GM21619 (cell line): ENCODE measurements at regions not wholly inside any gene's neighbourhood (a gene's known extent, or its start where the extent isn't known, plus 50 kb on each side); places are given as distances from the start of the nearest gene placed in this dataset.

Source experiments
- ATAC-seq: cut with Tn5 transposase; IDR thresholded peaks from one replicate; pipeline ENCODE4 v1.9.1; 2021; ENCODE audit not compliant: unreplicated experiment

GRCh38 chr6:71585472-71585871, 296.9 kb downstream of the OGFRL1 start:
- no peak for ATAC-seq

GRCh38 chr6:71588490-71588889, 297.9 kb upstream of the RIMS1 start:
- no peak for ATAC-seq

DNA sequence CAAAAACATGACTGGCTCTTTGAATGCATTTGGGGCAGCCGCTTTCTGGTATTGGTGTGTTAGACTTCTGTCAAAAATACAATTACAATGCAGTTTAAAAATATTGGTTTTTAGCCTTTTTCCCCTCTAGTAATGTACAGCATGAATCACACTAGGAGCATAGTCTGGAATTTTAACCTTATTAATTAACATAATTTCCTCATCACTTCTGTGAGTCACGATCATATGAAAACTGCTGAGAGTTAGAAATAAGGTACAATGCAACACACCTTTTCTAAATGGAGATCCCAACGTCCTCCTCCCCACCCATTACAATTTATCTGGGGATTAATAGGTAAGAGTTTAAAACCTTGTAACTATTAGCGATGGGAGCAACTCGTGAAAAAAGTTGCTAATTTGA, 297.1 kb upstream of the RIMS1 start:
- no peak for ATAC-seq

DNA sequence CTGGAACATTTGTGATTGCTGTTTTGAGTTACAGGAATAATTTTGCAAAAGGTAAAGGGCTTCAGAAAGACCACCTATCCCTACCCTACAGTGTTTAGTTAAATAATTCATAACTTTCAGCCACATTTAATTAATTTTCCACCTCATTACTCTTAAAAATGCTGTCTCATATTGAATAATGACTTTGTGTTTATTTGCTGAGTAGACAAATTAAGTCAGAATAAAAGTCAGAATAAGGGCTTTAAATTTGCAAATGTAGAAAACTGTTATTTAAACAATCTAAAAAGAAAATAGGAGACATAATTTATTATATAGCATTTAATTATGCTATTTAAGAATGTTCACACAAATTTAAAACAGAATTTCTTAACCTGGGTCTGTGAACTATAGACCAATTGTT, 293.7 kb upstream of the RIMS1 start:
- no peak for ATAC-seq

GRCh38 chr6:71599359-71599758, 287.0 kb upstream of the RIMS1 start:
- ATAC-seq: no peak

DNA sequence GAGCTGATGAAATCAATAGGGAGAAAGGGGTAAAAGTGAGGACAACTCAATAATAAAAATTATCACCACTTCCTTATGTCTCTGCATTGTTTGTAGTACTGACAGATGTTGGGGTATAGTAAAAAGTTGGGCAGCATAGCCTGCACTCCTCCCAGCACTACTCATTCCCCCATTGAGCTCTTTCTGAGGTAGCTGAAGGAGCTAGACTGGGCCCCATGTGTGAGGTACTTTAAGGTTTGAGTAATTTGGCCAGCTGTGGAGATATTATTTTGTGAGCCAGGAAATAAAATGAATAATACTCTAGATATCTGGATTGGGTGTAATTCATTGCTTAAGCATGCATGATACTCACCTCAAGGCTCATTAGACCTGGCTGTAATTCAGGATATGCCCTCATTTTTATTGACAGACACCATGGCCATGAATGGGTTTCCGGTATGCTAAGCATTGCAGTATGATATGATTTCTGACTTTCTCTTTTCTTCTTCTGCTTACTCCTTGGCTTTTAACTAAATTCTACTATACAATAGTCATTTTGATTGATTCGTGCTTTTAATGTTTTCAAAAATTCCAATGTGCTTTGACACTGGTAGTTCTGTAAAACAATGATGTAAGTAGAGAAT, 283.9 kb upstream of the RIMS1 start:
- ATAC-seq: no peak

DNA sequence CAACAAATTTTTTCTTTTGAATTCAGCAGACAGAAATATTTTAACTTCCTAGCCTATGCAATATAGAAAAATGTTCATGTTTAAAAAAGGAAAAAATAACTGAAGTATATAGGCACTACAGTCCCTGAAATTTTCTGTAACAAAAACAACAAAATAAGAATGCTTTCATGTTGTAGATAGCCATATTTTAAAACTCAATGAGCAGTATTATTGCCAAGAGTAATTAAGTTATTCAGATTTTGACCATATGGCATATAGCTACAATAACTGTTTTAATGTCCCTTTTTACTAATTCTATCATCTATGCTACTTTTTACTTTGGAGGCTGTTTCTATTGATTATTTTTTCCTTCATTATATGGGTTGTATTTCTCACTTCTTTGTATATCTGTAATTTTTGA, 283.3 kb upstream of the RIMS1 start:
- ATAC-seq: no peak

- no peak for ATAC-seq
These were observed 277.7 kb upstream of the RIMS1 start for GRCh38 chr6:71608646-71609045.

DNA sequence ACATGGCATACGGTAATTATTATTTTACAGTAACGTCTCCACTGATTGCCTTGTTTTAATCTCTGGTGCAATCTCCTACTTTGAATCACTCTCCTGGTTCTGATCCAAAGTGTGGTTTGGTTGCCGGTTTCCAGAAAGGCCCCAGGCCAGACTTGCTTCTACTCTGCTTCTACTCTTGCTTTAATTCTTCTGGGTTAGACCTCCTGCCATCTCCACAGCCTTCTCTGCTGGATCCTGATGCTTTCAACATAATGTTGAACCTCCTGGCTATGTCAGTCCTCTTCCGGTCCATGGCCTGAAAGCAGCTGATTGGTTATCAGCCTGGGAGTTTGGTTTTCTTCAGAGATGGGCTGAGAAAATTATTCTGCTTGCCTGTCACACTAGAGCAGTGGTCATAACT, 266.5 kb upstream of the RIMS1 start:
- no peak for ATAC-seq

- no peak for ATAC-seq
These were observed 264.3 kb upstream of the RIMS1 start for GRCh38 chr6:71621918-71622519.

DNA sequence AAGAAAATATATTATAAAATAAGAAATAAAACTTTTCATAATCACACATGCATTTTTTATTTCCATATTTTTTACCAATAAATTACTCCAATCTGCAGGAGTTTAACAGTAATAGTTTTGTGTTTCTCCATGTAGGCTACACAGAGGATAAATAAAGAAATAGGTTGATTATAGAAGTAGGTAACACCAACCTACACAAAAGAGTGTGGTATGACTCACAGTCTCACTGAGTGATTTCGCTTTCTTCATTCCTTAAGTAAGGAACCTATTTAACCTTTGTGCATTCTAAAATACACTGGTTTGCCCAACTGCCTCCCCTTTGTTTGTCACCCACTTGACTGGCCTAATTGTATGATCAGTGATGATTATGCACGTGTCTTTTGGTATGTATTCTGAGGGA, 244.2 kb upstream of the RIMS1 start:
- no peak for ATAC-seq

DNA sequence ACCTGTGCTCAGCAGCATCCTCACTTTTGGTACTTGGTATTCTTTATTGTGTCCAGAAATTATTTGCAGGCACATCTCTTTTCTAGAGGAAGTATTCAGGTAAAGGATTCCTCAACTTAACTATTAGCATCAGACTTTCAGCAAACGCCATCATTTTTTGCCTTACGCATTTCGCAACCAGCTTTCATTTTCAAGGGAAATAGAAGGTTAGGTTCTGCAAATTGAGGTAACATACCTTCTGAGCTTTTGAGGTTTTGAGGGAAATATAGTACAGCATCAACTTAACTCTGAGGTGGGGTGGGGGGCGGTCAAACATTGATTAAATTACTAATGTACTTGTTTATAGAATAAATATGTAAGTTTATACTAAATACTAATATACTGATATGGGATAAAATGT, 243.6 kb upstream of the RIMS1 start:
- no peak for ATAC-seq

DNA sequence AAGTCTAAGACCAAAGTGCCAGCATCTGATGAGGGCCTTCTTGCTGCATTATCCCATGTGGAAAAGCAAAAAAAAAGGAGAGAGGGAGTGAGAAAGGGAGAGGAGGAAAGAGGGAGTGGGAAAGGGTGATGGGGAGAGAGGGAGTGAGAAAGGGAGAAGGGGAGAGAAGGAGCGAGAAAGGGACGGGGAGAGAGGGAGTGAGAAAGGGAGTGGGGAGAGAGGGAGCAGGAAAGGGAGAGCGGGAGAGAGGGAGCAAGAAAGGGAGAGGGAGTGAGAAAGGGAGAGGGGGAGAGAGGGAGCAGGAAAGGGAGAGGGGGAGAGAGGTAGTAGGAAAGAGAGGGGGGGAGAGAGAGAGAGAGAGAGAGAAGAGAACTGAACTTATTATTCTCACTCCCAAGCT, 241.1 kb upstream of the RIMS1 start:
- no peak for ATAC-seq

DNA sequence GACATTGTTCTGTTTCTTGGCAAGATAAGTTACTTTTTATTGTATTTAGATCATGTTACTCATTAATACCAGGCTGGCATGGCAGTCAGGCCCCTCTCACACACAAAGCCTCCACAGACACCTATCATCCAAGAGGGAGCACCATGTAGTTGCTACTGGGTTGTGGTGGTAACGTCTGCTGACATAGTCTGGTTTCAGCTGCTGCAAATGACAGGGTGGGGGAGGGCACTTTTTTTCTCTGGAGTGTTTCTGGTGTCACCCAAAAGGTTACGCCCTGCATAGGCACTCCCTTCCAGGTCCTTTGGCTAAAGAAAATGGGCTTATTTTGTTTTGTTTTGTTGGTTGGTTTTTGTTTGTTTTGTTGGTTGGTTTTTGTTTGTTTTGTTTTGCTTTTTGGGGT, 236.4 kb upstream of the RIMS1 start:
- ATAC-seq: no peak

- no peak for ATAC-seq
These were observed 234.7 kb upstream of the RIMS1 start for GRCh38 chr6:71651636-71652035.

- ATAC-seq: no peak
These were observed 230.2 kb upstream of the RIMS1 start for GRCh38 chr6:71656121-71656520.

GRCh38 chr6:71665931-71666330, 220.4 kb upstream of the RIMS1 start:
- no peak for ATAC-seq

DNA sequence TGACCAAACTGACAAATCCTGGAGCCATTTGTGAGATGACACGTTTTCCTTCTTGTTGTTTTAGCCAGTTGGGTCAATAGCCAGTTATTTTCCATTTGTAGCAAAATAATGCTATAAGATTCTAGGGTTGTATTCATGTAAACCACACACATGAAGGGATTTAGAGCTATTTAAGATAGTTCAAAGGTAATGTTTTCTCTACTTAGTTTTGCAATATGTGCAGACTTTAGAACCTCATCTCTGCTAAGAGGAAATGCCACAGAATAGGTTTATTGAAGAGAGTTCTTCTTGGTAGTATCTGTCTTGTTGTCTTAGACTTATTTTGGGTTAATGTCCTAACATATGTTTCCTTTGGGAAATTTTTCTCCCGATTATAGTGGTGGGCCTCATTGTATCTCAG, 213.5 kb upstream of the RIMS1 start:
- no peak for ATAC-seq

DNA sequence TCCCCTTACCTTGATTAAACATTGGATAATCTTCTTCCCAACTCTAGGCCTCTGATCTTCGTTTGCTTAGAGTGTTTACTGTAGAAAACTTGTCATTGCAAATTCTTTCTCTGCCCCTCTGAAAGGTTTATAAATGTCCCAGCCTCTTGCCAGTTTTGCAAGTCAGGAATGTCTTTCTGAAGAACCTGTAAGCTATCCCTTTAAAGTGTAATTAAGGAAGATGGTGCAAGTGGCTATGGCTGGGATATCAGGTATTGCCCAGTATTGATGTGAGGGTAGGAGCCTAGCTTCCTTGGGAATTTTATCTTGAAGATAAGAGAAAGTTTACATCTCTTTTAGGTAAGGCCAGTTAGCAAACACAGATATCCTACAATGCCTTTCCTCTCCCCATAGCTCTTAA, 211.0 kb upstream of the RIMS1 start:
- ATAC-seq: no peak

DNA sequence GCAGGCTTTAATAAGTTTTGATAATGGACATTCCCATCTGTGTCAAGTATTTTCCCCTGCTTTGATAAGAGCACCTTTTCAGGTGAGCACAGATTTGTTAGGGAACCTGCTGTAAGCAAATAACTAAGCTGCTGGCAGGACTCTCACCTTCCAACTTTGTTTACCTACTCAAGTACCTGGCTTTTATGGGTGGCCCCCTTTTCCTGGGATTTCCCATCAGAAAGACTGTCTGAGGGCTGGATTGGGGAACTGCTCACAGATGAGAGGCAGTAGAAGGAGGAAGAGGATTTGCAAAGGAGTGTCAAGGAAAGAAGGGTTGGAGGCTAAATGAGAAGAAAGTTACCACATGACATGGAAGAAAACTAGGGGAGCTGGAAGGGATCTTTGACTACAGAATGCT, 210.1 kb upstream of the RIMS1 start:
- ATAC-seq: no peak

GRCh38 chr6:71678091-71678490, 208.3 kb upstream of the RIMS1 start:
- ATAC-seq: no peak

- no peak for ATAC-seq
These were observed 205.0 kb upstream of the RIMS1 start for GRCh38 chr6:71681234-71681867.
